ENCODE measurements at regions not wholly inside any gene's neighbourhood (a gene's known extent, or its start where the extent isn't known, plus 50 kb on each side); places are given as distances from the start of the nearest gene placed in this dataset.
"Not testable (repeated sequence)": the region's sequence is repeated elsewhere in the genome, so short reads cannot be mapped to it uniquely, and the experiment has no call there.

GRCh38 chr2:228581731-228582130 lies 400.2 kb upstream of the SPHKAP start:
- no peaks in the 10 kb centered on the region for H3K36me3 ChIP-seq (ENCODE audit: control insufficient read depth in 1 of 2, insufficient read depth in 2 of 2, low read length in 2 of 2)
- no peak overlapping the region for H3K27ac ChIP-seq (ENCODE audit: low read length)
- H3K9me3 ChIP-seq (ENCODE audit: control insufficient read depth in 1 of 2, low read length in 2 of 2) = no peaks in the 10 kb centered on the region
- no peak overlapping the region for H3K4me3 ChIP-seq (ENCODE audit: low read depth in 1 of 2, low read length in 2 of 2)
- H3K4me1 ChIP-seq (ENCODE audit: control insufficient read depth in 1 of 2, insufficient read depth in 2 of 2, low read length in 2 of 2) = no peaks in the 10 kb centered on the region
- H3K27me3 ChIP-seq (ENCODE audit: low read depth, low read length) = no peaks in the 10 kb centered on the region

GRCh38 chr2:228575897-228576296 lies 394.4 kb upstream of the SPHKAP start:
- H3K9me3 ChIP-seq (ENCODE audit: control insufficient read depth in 1 of 2, low read length in 2 of 2) = no peaks in the 10 kb centered on the region
- H3K27me3 ChIP-seq (ENCODE audit: low read depth, low read length) = no peaks in the 10 kb centered on the region
- H3K27ac ChIP-seq (ENCODE audit: low read length) = no peak overlapping the region
- H3K36me3 ChIP-seq (ENCODE audit: control insufficient read depth in 1 of 2, insufficient read depth in 2 of 2, low read length in 2 of 2) = no peaks in the 10 kb centered on the region
- H3K4me1 ChIP-seq (ENCODE audit: control insufficient read depth in 1 of 2, insufficient read depth in 2 of 2, low read length in 2 of 2) = no peaks in the 10 kb centered on the region
- no peak overlapping the region for H3K4me3 ChIP-seq (ENCODE audit: low read depth in 1 of 2, low read length in 2 of 2)

GRCh38 chr2:228568275-228568674 lies 386.8 kb upstream of the SPHKAP start:
- not testable (repeated sequence) for H3K27me3 ChIP-seq (ENCODE audit: low read depth, low read length); H3K27ac ChIP-seq (ENCODE audit: low read length); H3K9me3 ChIP-seq (ENCODE audit: control insufficient read depth in 1 of 2, low read length in 2 of 2); H3K36me3 ChIP-seq (ENCODE audit: control insufficient read depth in 1 of 2, insufficient read depth in 2 of 2, low read length in 2 of 2); H3K4me3 ChIP-seq (ENCODE audit: low read depth in 1 of 2, low read length in 2 of 2); H3K4me1 ChIP-seq (ENCODE audit: control insufficient read depth in 1 of 2, insufficient read depth in 2 of 2, low read length in 2 of 2)

- Histone ChIP-seq H3K4me3 (ENCODE audit: low read depth in 1 of 2, low read length in 2 of 2) (no peak overlapping the region), H3K27ac (ENCODE audit: low read length) (no peak overlapping the region), H3K27me3 (ENCODE audit: low read depth, low read length) (no peaks in the 10 kb centered on the region), H3K9me3 (ENCODE audit: control insufficient read depth in 1 of 2, low read length in 2 of 2) (no peaks in the 10 kb centered on the region), H3K36me3 (ENCODE audit: control insufficient read depth in 1 of 2, insufficient read depth in 2 of 2, low read length in 2 of 2) (no peaks in the 10 kb centered on the region), H3K4me1 (ENCODE audit: control insufficient read depth in 1 of 2, insufficient read depth in 2 of 2, low read length in 2 of 2) (no peaks in the 10 kb centered on the region)
Observed at GRCh38 chr2:228561816-228562215, 380.3 kb upstream of the SPHKAP start.

GRCh38 chr2:228559774-228560415 lies 378.4 kb upstream of the SPHKAP start:
- Histone ChIP-seq H3K4me1 (ENCODE audit: control insufficient read depth in 1 of 2, insufficient read depth in 2 of 2, low read length in 2 of 2) (no peaks in the 10 kb centered on the region), H3K9me3 (ENCODE audit: control insufficient read depth in 1 of 2, low read length in 2 of 2) (no peaks in the 10 kb centered on the region), H3K27ac (ENCODE audit: low read length) (no peak overlapping the region), H3K36me3 (ENCODE audit: control insufficient read depth in 1 of 2, insufficient read depth in 2 of 2, low read length in 2 of 2) (no peaks in the 10 kb centered on the region), H3K4me3 (ENCODE audit: low read depth in 1 of 2, low read length in 2 of 2) (no peak overlapping the region), H3K27me3 (ENCODE audit: low read depth, low read length) (no peaks in the 10 kb centered on the region)

- Histone ChIP-seq H3K27ac (ENCODE audit: low read length) (no peak overlapping the region), H3K36me3 (ENCODE audit: control insufficient read depth in 1 of 2, insufficient read depth in 2 of 2, low read length in 2 of 2) (no peaks in the 10 kb centered on the region), H3K27me3 (ENCODE audit: low read depth, low read length) (no peaks in the 10 kb centered on the region), H3K4me3 (ENCODE audit: low read depth in 1 of 2, low read length in 2 of 2) (no peak overlapping the region), H3K4me1 (ENCODE audit: control insufficient read depth in 1 of 2, insufficient read depth in 2 of 2, low read length in 2 of 2) (no peaks in the 10 kb centered on the region), H3K9me3 (ENCODE audit: control insufficient read depth in 1 of 2, low read length in 2 of 2) (no peaks in the 10 kb centered on the region)
Observed at GRCh38 chr2:228556717-228557116, 375.2 kb upstream of the SPHKAP start.

- H3K27me3 ChIP-seq (ENCODE audit: low read depth, low read length) = no peaks in the 10 kb centered on the region
- H3K36me3 ChIP-seq (ENCODE audit: control insufficient read depth in 1 of 2, insufficient read depth in 2 of 2, low read length in 2 of 2) = no peaks in the 10 kb centered on the region
- H3K4me3 ChIP-seq (ENCODE audit: low read depth in 1 of 2, low read length in 2 of 2) = no peak overlapping the region
- no peak overlapping the region for H3K27ac ChIP-seq (ENCODE audit: low read length)
- H3K9me3 ChIP-seq (ENCODE audit: control insufficient read depth in 1 of 2, low read length in 2 of 2) = no peaks in the 10 kb centered on the region
- no peaks in the 10 kb centered on the region for H3K4me1 ChIP-seq (ENCODE audit: control insufficient read depth in 1 of 2, insufficient read depth in 2 of 2, low read length in 2 of 2)
Observed at GRCh38 chr2:228549441-228550007, 368.0 kb upstream of the SPHKAP start.

- H3K27me3 ChIP-seq (ENCODE audit: low read depth, low read length) = no peaks in the 10 kb centered on the region
- no peak overlapping the region for H3K4me3 ChIP-seq (ENCODE audit: low read depth in 1 of 2, low read length in 2 of 2)
- no peaks in the 10 kb centered on the region for H3K36me3 ChIP-seq (ENCODE audit: control insufficient read depth in 1 of 2, insufficient read depth in 2 of 2, low read length in 2 of 2)
- no peak overlapping the region for H3K27ac ChIP-seq (ENCODE audit: low read length)
- H3K9me3 ChIP-seq (ENCODE audit: control insufficient read depth in 1 of 2, low read length in 2 of 2) = no peaks in the 10 kb centered on the region
- H3K4me1 ChIP-seq (ENCODE audit: control insufficient read depth in 1 of 2, insufficient read depth in 2 of 2, low read length in 2 of 2) = no peaks in the 10 kb centered on the region
Observed at GRCh38 chr2:228548230-228548629, 366.7 kb upstream of the SPHKAP start.

GRCh38 chr2:228545748-228546145 lies 364.3 kb upstream of the SPHKAP start:
- Histone ChIP-seq H3K27ac (ENCODE audit: low read length) (no peak overlapping the region), H3K4me3 (ENCODE audit: low read depth in 1 of 2, low read length in 2 of 2) (no peak overlapping the region), H3K27me3 (ENCODE audit: low read depth, low read length) (no peaks in the 10 kb centered on the region), H3K36me3 (ENCODE audit: control insufficient read depth in 1 of 2, insufficient read depth in 2 of 2, low read length in 2 of 2) (no peaks in the 10 kb centered on the region), H3K9me3 (ENCODE audit: control insufficient read depth in 1 of 2, low read length in 2 of 2) (no peaks in the 10 kb centered on the region), H3K4me1 (ENCODE audit: control insufficient read depth in 1 of 2, insufficient read depth in 2 of 2, low read length in 2 of 2) (no peaks in the 10 kb centered on the region)

- H3K4me3 ChIP-seq (ENCODE audit: low read depth in 1 of 2, low read length in 2 of 2) = no peak overlapping the region
- no peaks in the 10 kb centered on the region for H3K4me1 ChIP-seq (ENCODE audit: control insufficient read depth in 1 of 2, insufficient read depth in 2 of 2, low read length in 2 of 2)
Observed at GRCh38 chr2:228545041-228545747, 363.7 kb upstream of the SPHKAP start.

GRCh38 chr2:228543117-228543516 lies 361.6 kb upstream of the SPHKAP start:
- Histone ChIP-seq H3K4me1 (ENCODE audit: control insufficient read depth in 1 of 2, insufficient read depth in 2 of 2, low read length in 2 of 2) (no peaks in the 10 kb centered on the region), H3K36me3 (ENCODE audit: control insufficient read depth in 1 of 2, insufficient read depth in 2 of 2, low read length in 2 of 2) (no peaks in the 10 kb centered on the region), H3K27me3 (ENCODE audit: low read depth, low read length) (no peaks in the 10 kb centered on the region), H3K27ac (ENCODE audit: low read length) (no peak overlapping the region), H3K9me3 (ENCODE audit: control insufficient read depth in 1 of 2, low read length in 2 of 2) (no peaks in the 10 kb centered on the region), H3K4me3 (ENCODE audit: low read depth in 1 of 2, low read length in 2 of 2) (no peak overlapping the region)

More at GRCh38 chr2:228545041-228545747, 363.7 kb upstream of the SPHKAP start:
- Histone ChIP-seq H3K36me3 (ENCODE audit: control insufficient read depth in 1 of 2, insufficient read depth in 2 of 2, low read length in 2 of 2) (no peaks in the 10 kb centered on the region), H3K27me3 (ENCODE audit: low read depth, low read length) (no peaks in the 10 kb centered on the region), H3K9me3 (ENCODE audit: control insufficient read depth in 1 of 2, low read length in 2 of 2) (no peaks in the 10 kb centered on the region), H3K27ac (ENCODE audit: low read length) (no peak overlapping the region)
